ENCODE measurements at regions not wholly inside any gene's neighbourhood (a gene's known extent, or its start where the extent isn't known, plus 50 kb on each side); places are given as distances from the start of the nearest gene placed in this dataset.

- Histone ChIP-seq H3K4me1 (ENCODE audit: control insufficient read depth, insufficient read depth, low read length) (peaks cover 13% of the 10 kb centered on the region; the same call in 1 of the 2 replicates), H3K4me3 (ENCODE audit: low read depth, low read length) (no peak overlapping the region), H3K9me3 (ENCODE audit: control insufficient read depth, insufficient read depth, low read depth, low read length) (0 out of 2 replicates have a peak, but pooled peaks cover 3% of the 10 kb centered on the region), H3K27me3 (ENCODE audit: control insufficient read depth, insufficient read depth, low read length) (no peaks in the 10 kb centered on the region), H3K9ac (ENCODE audit: low read length) (no peak overlapping the region), H3K36me3 (ENCODE audit: control insufficient read depth, insufficient read depth, low read length) (no peaks in the 10 kb centered on the region), H3K27ac (ENCODE audit: low read depth, low read length) (no peak overlapping the region)
Observed at GRCh38 chr17:72452286-72453173, 331.7 kb downstream of the SOX9 start.

- no peaks in the 10 kb centered on the region for H3K36me3 ChIP-seq (ENCODE audit: control insufficient read depth, insufficient read depth, low read length)
- H3K9ac ChIP-seq (ENCODE audit: low read length), result no peak overlapping the region
- no peak overlapping the region for H3K27ac ChIP-seq (ENCODE audit: low read depth, low read length)
- no peak overlapping the region for H3K4me3 ChIP-seq (ENCODE audit: low read depth, low read length)
- H3K4me1 ChIP-seq (ENCODE audit: control insufficient read depth, insufficient read depth, low read length), result peaks cover 17% of the 10 kb centered on the region; the same call in 1 of the 2 replicates
- no peaks in the 10 kb centered on the region for H3K27me3 ChIP-seq (ENCODE audit: control insufficient read depth, insufficient read depth, low read length)
- H3K9me3 ChIP-seq (ENCODE audit: control insufficient read depth, insufficient read depth, low read depth, low read length), result 0 out of 2 replicates have a peak, but pooled peaks cover 3% of the 10 kb centered on the region
Observed at GRCh38 chr17:72454342-72454741, 333.5 kb downstream of the SOX9 start.

DNA sequence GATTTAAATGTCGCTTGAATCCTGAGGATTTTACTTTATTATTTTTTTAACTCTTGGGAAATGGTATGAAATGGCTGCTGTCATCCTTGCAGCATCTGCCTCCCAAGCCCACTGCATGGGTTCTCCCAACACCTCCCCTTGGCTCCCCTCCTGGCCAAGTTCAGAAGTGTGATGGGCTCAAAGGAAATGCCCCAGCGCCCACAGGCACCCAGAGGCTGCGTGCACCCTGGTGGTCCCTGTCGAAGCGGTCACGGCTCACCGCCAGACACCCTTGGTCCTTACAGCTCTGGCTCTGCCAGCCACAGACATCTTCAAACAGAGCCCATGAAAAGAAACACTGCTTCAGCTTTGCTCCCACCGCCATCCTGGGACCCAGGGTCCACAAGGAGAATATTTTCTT is 334.7 kb downstream of the SOX9 start:
- Histone ChIP-seq H3K9ac (ENCODE audit: low read length) (no peak overlapping the region), H3K4me1 (ENCODE audit: control insufficient read depth, insufficient read depth, low read length) (peaks cover 17% of the 10 kb centered on the region; the same call in 1 of the 2 replicates), H3K36me3 (ENCODE audit: control insufficient read depth, insufficient read depth, low read length) (no peaks in the 10 kb centered on the region), H3K27ac (ENCODE audit: low read depth, low read length) (no peak overlapping the region), H3K27me3 (ENCODE audit: control insufficient read depth, insufficient read depth, low read length) (no peaks in the 10 kb centered on the region), H3K9me3 (ENCODE audit: control insufficient read depth, insufficient read depth, low read depth, low read length) (0 out of 2 replicates have a peak, but pooled peaks cover 3% of the 10 kb centered on the region), H3K4me3 (ENCODE audit: low read depth, low read length) (no peak overlapping the region)

DNA sequence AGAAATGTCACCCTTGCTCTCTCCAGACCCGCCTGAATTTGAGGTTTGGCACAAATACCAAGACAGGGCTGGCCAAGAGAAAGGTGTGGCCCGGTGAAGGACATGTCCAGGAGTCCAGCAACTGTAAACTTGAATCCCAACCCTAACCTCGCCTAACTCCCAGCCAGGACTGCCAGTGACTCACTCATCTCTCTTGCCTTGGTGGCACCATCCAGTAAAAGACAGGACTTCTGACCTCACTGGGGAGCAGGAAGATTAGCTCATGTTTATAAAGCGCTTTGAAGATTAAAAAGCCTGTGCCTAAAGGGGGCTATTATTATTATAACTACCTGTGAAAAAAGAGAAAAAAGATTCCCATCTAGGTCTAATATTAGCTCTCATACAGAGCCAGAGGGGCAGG is 335.3 kb downstream of the SOX9 start:
- Histone ChIP-seq H3K36me3 (ENCODE audit: control insufficient read depth, insufficient read depth, low read length) (no peaks in the 10 kb centered on the region), H3K27ac (ENCODE audit: low read depth, low read length) (no peak overlapping the region), H3K4me1 (ENCODE audit: control insufficient read depth, insufficient read depth, low read length) (peaks cover 17% of the 10 kb centered on the region; the same call in 1 of the 2 replicates), H3K9me3 (ENCODE audit: control insufficient read depth, insufficient read depth, low read depth, low read length) (0 out of 2 replicates have a peak, but pooled peaks cover 3% of the 10 kb centered on the region), H3K9ac (ENCODE audit: low read length) (no peak overlapping the region), H3K27me3 (ENCODE audit: control insufficient read depth, insufficient read depth, low read length) (no peaks in the 10 kb centered on the region), H3K4me3 (ENCODE audit: low read depth, low read length) (no peak overlapping the region)

DNA sequence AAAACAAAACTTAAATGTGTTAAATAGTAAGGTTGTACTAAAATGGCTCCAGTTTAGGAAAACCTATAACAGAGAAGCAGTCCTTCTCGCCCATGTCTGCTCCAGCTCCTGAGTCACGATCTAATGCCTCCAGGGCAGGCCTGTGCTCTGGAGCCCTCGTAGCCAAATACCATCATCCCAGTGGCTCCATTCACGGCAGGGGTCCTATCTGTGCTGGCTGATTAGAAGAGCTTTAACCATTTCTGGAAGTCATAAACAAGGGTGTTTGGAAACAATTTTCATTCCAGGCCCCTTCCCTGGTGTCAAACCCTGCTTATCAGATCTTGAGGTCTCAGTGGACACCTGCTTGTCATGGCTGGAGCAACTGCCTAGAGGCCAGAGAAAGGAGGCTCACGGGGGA is 336.9 kb downstream of the SOX9 start:
- no peaks in the 10 kb centered on the region for H3K27me3 ChIP-seq (ENCODE audit: control insufficient read depth, insufficient read depth, low read length)
- no peak overlapping the region for H3K9ac ChIP-seq (ENCODE audit: low read length)
- H3K9me3 ChIP-seq (ENCODE audit: control insufficient read depth, insufficient read depth, low read depth, low read length), result peaks cover 4% of the 10 kb centered on the region
- no peak overlapping the region for H3K4me3 ChIP-seq (ENCODE audit: low read depth, low read length)
- H3K36me3 ChIP-seq (ENCODE audit: control insufficient read depth, insufficient read depth, low read length), result no peaks in the 10 kb centered on the region
- peaks cover 17% of the 10 kb centered on the region; the same call in 1 of the 2 replicates for H3K4me1 ChIP-seq (ENCODE audit: control insufficient read depth, insufficient read depth, low read length)
- no peak overlapping the region for H3K27ac ChIP-seq (ENCODE audit: low read depth, low read length)

DNA sequence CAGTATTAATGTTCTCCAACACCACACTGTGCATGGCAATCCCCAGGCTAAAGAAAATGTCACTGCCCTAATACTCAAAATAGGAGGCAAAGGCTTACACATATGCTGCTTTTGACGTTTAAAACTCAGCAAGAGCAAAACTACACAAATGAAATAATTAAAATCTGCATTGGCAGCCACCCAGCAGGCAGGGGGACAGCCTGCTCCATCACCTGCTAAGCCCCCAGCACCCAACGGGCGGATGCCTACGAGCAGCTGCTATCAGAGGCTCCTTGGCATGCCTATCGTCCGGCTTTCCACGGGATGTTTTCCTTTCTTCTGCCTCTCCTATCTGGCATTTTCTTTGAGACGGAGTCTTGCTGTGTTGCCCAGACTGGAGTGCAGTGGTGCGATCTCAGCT is 337.5 kb downstream of the SOX9 start:
- Histone ChIP-seq H3K9ac (ENCODE audit: low read length) (no peak overlapping the region), H3K4me1 (ENCODE audit: control insufficient read depth, insufficient read depth, low read length) (peaks cover 13% of the 10 kb centered on the region; the same call in 1 of the 2 replicates), H3K4me3 (ENCODE audit: low read depth, low read length) (no peak overlapping the region), H3K36me3 (ENCODE audit: control insufficient read depth, insufficient read depth, low read length) (no peaks in the 10 kb centered on the region), H3K27ac (ENCODE audit: low read depth, low read length) (no peak overlapping the region), H3K9me3 (ENCODE audit: control insufficient read depth, insufficient read depth, low read depth, low read length) (peaks cover 7% of the 10 kb centered on the region), H3K27me3 (ENCODE audit: control insufficient read depth, insufficient read depth, low read length) (no peaks in the 10 kb centered on the region)

DNA sequence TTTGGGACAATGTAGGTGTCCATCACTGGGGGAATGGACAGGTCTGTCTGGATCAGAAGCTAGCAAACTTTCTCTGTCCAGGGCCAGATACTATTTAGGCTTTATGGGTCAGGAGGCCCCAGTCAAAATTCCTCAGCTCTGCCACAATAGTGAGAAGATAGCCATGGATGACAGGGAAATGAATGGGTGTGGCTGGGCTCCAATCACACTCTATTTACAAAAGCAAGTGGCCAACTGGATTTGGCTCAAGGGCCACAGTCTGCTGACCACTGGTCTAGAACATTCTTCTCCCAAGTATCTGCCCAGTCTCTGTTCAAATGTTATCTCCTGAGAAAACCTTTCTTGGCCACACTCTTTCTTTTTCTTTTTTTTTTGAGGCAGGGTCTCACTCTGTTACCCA is 339.9 kb downstream of the SOX9 start:
- Histone ChIP-seq H3K27ac (ENCODE audit: low read depth, low read length) (no peak overlapping the region), H3K4me1 (ENCODE audit: control insufficient read depth, insufficient read depth, low read length) (peaks cover 17% of the 10 kb centered on the region), H3K9ac (ENCODE audit: low read length) (no peak overlapping the region), H3K4me3 (ENCODE audit: low read depth, low read length) (no peak overlapping the region), H3K27me3 (ENCODE audit: control insufficient read depth, insufficient read depth, low read length) (no peaks in the 10 kb centered on the region), H3K9me3 (ENCODE audit: control insufficient read depth, insufficient read depth, low read depth, low read length) (peaks cover 8% of the 10 kb centered on the region), H3K36me3 (ENCODE audit: control insufficient read depth, insufficient read depth, low read length) (no peaks in the 10 kb centered on the region)

- no peak overlapping the region for H3K27ac ChIP-seq (ENCODE audit: low read depth, low read length)
- no peaks in the 10 kb centered on the region for H3K36me3 ChIP-seq (ENCODE audit: control insufficient read depth, insufficient read depth, low read length)
- peaks cover 22% of the 10 kb centered on the region for H3K4me1 ChIP-seq (ENCODE audit: control insufficient read depth, insufficient read depth, low read length)
- H3K27me3 ChIP-seq (ENCODE audit: control insufficient read depth, insufficient read depth, low read length), result no peaks in the 10 kb centered on the region
- H3K9ac ChIP-seq (ENCODE audit: low read length), result no peak overlapping the region
- no peak overlapping the region for H3K4me3 ChIP-seq (ENCODE audit: low read depth, low read length)
- H3K9me3 ChIP-seq (ENCODE audit: control insufficient read depth, insufficient read depth, low read depth, low read length), result peaks cover 8% of the 10 kb centered on the region
Observed at GRCh38 chr17:72461757-72462156, 340.9 kb downstream of the SOX9 start.

- Histone ChIP-seq H3K36me3 (ENCODE audit: control insufficient read depth, insufficient read depth, low read length) (no peaks in the 10 kb centered on the region), H3K9me3 (ENCODE audit: control insufficient read depth, insufficient read depth, low read depth, low read length) (peaks cover 8% of the 10 kb centered on the region), H3K9ac (ENCODE audit: low read length) (no peak overlapping the region), H3K4me1 (ENCODE audit: control insufficient read depth, insufficient read depth, low read length) (peaks cover 22% of the 10 kb centered on the region), H3K27ac (ENCODE audit: low read depth, low read length) (no peak overlapping the region), H3K4me3 (ENCODE audit: low read depth, low read length) (no peak overlapping the region), H3K27me3 (ENCODE audit: control insufficient read depth, insufficient read depth, low read length) (no peaks in the 10 kb centered on the region)
Observed at GRCh38 chr17:72462407-72462806, 341.6 kb downstream of the SOX9 start.

- H3K4me1 ChIP-seq (ENCODE audit: control insufficient read depth, insufficient read depth, low read length), result peaks cover 22% of the 10 kb centered on the region
Observed at GRCh38 chr17:72462814-72463213, 342.0 kb downstream of the SOX9 start.

GRCh38 chr17:72463287-72464102 is 342.7 kb downstream of the SOX9 start:
- Histone ChIP-seq H3K9me3 (ENCODE audit: control insufficient read depth, insufficient read depth, low read depth, low read length) (peaks cover 8% of the 10 kb centered on the region), H3K36me3 (ENCODE audit: control insufficient read depth, insufficient read depth, low read length) (no peaks in the 10 kb centered on the region), H3K27ac (ENCODE audit: low read depth, low read length) (no peak overlapping the region), H3K27me3 (ENCODE audit: control insufficient read depth, insufficient read depth, low read length) (no peaks in the 10 kb centered on the region), H3K4me1 (ENCODE audit: control insufficient read depth, insufficient read depth, low read length) (peaks cover 28% of the 10 kb centered on the region), H3K9ac (ENCODE audit: low read length) (no peak overlapping the region), H3K4me3 (ENCODE audit: low read depth, low read length) (no peak overlapping the region)

More at GRCh38 chr17:72462814-72463213, 342.0 kb downstream of the SOX9 start:
- Histone ChIP-seq H3K4me3 (ENCODE audit: low read depth, low read length) (no peak overlapping the region), H3K27ac (ENCODE audit: low read depth, low read length) (no peak overlapping the region), H3K9me3 (ENCODE audit: control insufficient read depth, insufficient read depth, low read depth, low read length) (peaks cover 8% of the 10 kb centered on the region), H3K9ac (ENCODE audit: low read length) (no peak overlapping the region), H3K27me3 (ENCODE audit: control insufficient read depth, insufficient read depth, low read length) (no peaks in the 10 kb centered on the region), H3K36me3 (ENCODE audit: control insufficient read depth, insufficient read depth, low read length) (no peaks in the 10 kb centered on the region)

All from HUES6 (cell line).